ENCODE measurements at regions not wholly inside any gene's neighbourhood (a gene's known extent, or its start where the extent isn't known, plus 50 kb on each side); places are given as distances from the start of the nearest gene placed in this dataset.
"Not testable (repeated sequence)": the region's sequence is repeated elsewhere in the genome, so short reads cannot be mapped to it uniquely, and the experiment has no call there.

DNA sequence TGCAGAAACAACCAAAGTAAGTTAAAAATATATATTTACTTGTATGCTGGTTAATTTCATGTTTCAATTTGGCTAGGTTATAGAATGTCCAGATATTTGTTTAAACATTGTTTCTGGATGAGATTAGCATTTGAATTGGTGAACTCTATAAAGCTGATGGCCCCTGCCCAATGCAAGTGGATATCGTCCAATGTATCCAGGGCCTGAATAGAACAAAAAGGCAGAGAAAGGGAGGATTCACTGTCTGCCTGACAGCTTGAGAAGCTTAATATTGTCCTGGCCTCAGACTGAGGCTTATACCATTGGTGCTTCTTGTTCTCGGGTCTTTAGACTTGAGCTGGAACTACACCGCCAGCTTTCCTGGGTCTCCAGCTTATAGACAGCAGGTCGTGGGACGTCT lies 446.7 kb upstream of the ACTBL2 start:
- H3K4me3 ChIP-seq (replicated peaks; ENCODE audit: insufficient read depth, low read length): no peak overlapping the region
- no peak for TF ChIP-seq POLR2AphosphoS5 (IDR thresholded peaks at IDR 0.05; ENCODE audit: low read depth)
- TF ChIP-seq SPI1 (IDR thresholded peaks at IDR 0.05; ENCODE audit: borderline replicate concordance, low read depth): no peak
- no peak for TF ChIP-seq GABPA (IDR thresholded peaks at IDR 0.05; ENCODE audit: low read depth)
- no peak for TF ChIP-seq REST (IDR thresholded peaks at IDR 0.05; ENCODE audit: insufficient replicate concordance, low read depth)
- TF ChIP-seq, protein P1, sequence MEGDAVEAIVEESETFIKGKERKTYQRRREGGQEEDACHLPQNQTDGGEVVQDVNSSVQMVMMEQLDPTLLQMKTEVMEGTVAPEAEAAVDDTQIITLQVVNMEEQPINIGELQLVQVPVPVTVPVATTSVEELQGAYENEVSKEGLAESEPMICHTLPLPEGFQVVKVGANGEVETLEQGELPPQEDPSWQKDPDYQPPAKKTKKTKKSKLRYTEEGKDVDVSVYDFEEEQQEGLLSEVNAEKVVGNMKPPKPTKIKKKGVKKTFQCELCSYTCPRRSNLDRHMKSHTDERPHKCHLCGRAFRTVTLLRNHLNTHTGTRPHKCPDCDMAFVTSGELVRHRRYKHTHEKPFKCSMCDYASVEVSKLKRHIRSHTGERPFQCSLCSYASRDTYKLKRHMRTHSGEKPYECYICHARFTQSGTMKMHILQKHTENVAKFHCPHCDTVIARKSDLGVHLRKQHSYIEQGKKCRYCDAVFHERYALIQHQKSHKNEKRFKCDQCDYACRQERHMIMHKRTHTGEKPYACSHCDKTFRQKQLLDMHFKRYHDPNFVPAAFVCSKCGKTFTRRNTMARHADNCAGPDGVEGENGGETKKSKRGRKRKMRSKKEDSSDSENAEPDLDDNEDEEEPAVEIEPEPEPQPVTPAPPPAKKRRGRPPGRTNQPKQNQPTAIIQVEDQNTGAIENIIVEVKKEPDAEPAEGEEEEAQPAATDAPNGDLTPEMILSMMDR (IDR thresholded peaks at IDR 0.05; ENCODE audit: insufficient read depth, low read length): no peak
- no peaks in the 10 kb centered on the region for H3K27me3 ChIP-seq (ENCODE audit: insufficient read depth, poor library complexity, severe bottlenecking)
- DNase-seq (ENCODE audit: low read depth in 1 of 2, low spot score in 1 of 2): no peak
- H3K27ac ChIP-seq (replicated peaks): no peak overlapping the region

- H3K4me3 ChIP-seq (replicated peaks; ENCODE audit: insufficient read depth, low read length); H3K27ac ChIP-seq (replicated peaks); H3K27me3 ChIP-seq (ENCODE audit: insufficient read depth, poor library complexity, severe bottlenecking); DNase-seq (ENCODE audit: low read depth in 1 of 2, low spot score in 1 of 2): not testable (repeated sequence)
Observed at GRCh38 chr5:57923094-57923493, 440.5 kb upstream of the ACTBL2 start.

DNA sequence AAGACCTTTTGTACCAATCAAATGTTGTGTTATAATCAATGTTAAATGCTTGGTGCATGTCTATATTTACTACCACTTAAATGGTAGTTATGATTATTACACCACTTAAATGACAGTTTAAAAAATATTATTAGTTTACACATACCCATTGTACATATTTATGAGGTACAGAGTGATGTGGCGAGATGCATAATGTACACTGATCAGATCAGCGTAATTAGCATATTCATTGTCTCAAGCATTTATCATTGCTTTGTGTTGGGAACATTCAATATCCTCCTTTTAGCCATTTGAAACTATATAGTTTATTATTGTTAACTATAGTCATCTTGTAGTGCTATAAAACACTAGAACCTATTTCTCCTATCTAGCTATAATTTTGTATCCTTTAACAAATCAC lies 434.4 kb upstream of the ACTBL2 start:
- no peak for TF ChIP-seq POLR2AphosphoS5 (IDR thresholded peaks at IDR 0.05; ENCODE audit: low read depth)
- TF ChIP-seq SPI1 (IDR thresholded peaks at IDR 0.05; ENCODE audit: borderline replicate concordance, low read depth): no peak
- no peak for TF ChIP-seq REST (IDR thresholded peaks at IDR 0.05; ENCODE audit: insufficient replicate concordance, low read depth)
- TF ChIP-seq, protein P1 (IDR thresholded peaks at IDR 0.05; ENCODE audit: insufficient read depth, low read length): no peak
- no peak for TF ChIP-seq GABPA (IDR thresholded peaks at IDR 0.05; ENCODE audit: low read depth)
- H3K27me3 ChIP-seq (ENCODE audit: insufficient read depth, poor library complexity, severe bottlenecking): no peaks in the 10 kb centered on the region
- DNase-seq (ENCODE audit: low read depth in 1 of 2, low spot score in 1 of 2): no peak
- H3K4me3 ChIP-seq (replicated peaks; ENCODE audit: insufficient read depth, low read length): no peak overlapping the region
- no peak overlapping the region for H3K27ac ChIP-seq (replicated peaks)

DNA sequence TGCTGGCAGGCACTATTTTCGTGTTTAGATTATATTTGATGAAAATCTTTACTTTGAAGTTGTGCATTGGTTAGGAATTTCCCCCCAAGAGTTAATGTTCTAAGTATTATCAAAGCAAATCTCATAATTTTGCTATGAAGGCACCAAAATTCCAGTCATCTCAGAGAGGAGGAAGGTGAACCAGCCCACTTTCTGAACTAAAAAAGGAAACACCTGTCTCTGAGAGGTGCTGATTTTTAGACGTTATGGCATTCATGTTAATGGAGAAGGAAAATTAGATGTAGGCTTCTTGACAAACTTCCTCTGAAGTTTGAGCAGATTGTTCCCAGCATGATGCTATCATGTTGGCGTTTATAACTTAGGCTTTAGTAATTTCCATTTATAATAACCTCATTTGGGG lies 432.9 kb upstream of the ACTBL2 start:
- no peak overlapping the region for H3K27ac ChIP-seq (replicated peaks)
- no peaks in the 10 kb centered on the region for H3K27me3 ChIP-seq (ENCODE audit: insufficient read depth, poor library complexity, severe bottlenecking)
- no peak overlapping the region for H3K4me3 ChIP-seq (replicated peaks; ENCODE audit: insufficient read depth, low read length)
- TF ChIP-seq, protein P1 (IDR thresholded peaks at IDR 0.05; ENCODE audit: insufficient read depth, low read length): no peak
- no peak for TF ChIP-seq SPI1 (IDR thresholded peaks at IDR 0.05; ENCODE audit: borderline replicate concordance, low read depth)
- no peak for TF ChIP-seq REST (IDR thresholded peaks at IDR 0.05; ENCODE audit: insufficient replicate concordance, low read depth)
- no peak for TF ChIP-seq POLR2AphosphoS5 (IDR thresholded peaks at IDR 0.05; ENCODE audit: low read depth)
- TF ChIP-seq GABPA (IDR thresholded peaks at IDR 0.05; ENCODE audit: low read depth): no peak
- DNase-seq (ENCODE audit: low read depth in 1 of 2, low spot score in 1 of 2): no peak
